ENCODE measurements at regions not wholly inside any gene's neighbourhood (a gene's known extent, or its start where the extent isn't known, plus 50 kb on each side); places are given as distances from the start of the nearest gene placed in this dataset.
"Not testable (repeated sequence)": the region's sequence is repeated elsewhere in the genome, so short reads cannot be mapped to it uniquely, and the experiment has no call there.

DNA sequence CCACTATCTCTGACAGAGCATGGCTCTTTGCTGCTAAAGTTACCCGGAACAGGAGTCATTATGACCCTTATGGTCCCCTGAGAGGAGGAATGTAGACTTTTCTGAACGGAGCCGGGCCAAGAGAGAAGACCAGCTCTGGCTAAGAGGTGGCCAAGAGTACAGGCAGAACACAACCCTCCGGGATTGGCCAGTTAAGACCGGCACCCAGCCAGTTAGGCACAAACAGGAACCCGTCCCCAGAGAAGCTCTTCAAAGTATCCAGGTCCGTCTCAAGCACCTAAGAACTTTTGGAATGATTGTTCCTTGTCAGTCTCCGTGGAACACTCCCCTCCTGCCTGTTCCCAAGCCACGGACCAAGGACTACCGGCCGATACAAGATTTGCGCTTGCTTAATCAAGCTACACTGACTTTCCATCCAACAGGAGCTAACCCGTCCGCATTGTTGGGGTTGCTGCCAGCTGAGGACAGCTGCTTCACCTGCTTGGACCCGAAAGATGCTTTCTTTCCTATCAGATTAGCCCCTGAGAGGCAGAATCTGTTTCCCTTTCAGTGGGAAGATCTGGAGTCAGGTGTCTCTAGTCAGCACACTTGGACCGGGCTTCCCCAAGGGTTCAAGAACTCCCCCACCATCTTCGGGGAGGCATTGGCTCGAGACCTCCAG, 72.5 kb downstream of the DAPL1 start:
- TF ChIP-seq, protein P1, sequence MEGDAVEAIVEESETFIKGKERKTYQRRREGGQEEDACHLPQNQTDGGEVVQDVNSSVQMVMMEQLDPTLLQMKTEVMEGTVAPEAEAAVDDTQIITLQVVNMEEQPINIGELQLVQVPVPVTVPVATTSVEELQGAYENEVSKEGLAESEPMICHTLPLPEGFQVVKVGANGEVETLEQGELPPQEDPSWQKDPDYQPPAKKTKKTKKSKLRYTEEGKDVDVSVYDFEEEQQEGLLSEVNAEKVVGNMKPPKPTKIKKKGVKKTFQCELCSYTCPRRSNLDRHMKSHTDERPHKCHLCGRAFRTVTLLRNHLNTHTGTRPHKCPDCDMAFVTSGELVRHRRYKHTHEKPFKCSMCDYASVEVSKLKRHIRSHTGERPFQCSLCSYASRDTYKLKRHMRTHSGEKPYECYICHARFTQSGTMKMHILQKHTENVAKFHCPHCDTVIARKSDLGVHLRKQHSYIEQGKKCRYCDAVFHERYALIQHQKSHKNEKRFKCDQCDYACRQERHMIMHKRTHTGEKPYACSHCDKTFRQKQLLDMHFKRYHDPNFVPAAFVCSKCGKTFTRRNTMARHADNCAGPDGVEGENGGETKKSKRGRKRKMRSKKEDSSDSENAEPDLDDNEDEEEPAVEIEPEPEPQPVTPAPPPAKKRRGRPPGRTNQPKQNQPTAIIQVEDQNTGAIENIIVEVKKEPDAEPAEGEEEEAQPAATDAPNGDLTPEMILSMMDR (IDR thresholded peaks at IDR 0.05), result not testable (repeated sequence)
- TF ChIP-seq POLR2A (IDR thresholded peaks at IDR 0.05), result not testable (repeated sequence)

Data from heart left ventricle (tissue), 13 donors.